A549 (cell line): ENCODE measurements at regions not wholly inside any gene's neighbourhood (a gene's known extent, or its start where the extent isn't known, plus 50 kb on each side); places are given as distances from the start of the nearest gene placed in this dataset.
"Not testable (repeated sequence)": the region's sequence is repeated elsewhere in the genome, so short reads cannot be mapped to it uniquely, and the experiment has no call there.

Experiments used
- ATAC-seq, 2 experiments: fragments of 200-7000 bp in 1 of 2; fragments of >200 bp in 1 of 2; cut with Nextera tagmentation in 1 of 2; cut with Tn5 transposase in 1 of 2; 3 replicates each; pipeline versions ENCODE4 v1.8.0 to v1.9.1; 2018 to 2020; ENCODE audit warnings: mild to moderate bottlenecking in 1 of 2, moderate library complexity in 1 of 2
- CTCF ChIA-PET: fragments of 300-600 bp; sonication (Branson Sonifier 250); formaldehyde crosslinking; extraction: SDS; loops from one replicate; lab custom pipeline; 2021; ENCODE audit warnings: antibody characterized with exemption, inconsistent platforms; lab: Yijun Ruan, JAX
- POLR2A ChIA-PET: fragments of 350-600 bp; formaldehyde crosslinking; extraction: SDS; loops from one replicate; lab custom pipeline; 2021; ENCODE audit warnings: antibody characterized with exemption, inconsistent platforms; lab: Yijun Ruan, JAX
- DNase-seq, 2 experiments: peaks; one replicate each; pipeline versions ENCODE4 v3.0.0 to v3.0.0-alpha.2; 2011 to 2016; ENCODE audit warnings: low read depth in 1 of 2, low spot score in 1 of 2
- FAIRE-seq: peaks from 2 replicates; lab custom pipeline; 2011; peaks lifted over from hg19 to GRCh38; lab: Jason Lieb, UNC
- H3K27ac ChIP-seq, 2 experiments: fragments of >200 bp; sonication (Bioruptor Twin); formaldehyde crosslinking; 3 replicates each; pipeline ENCODE4 v1.5.1; 2016 to 2017
- H3K4me1 ChIP-seq: fragments of >200 bp; sonication (Bioruptor Twin); formaldehyde crosslinking; 3 replicates; pipeline ENCODE4 v1.6.1; 2016
- H3K4me2 ChIP-seq: fragments of >200 bp; sonication (Bioruptor Twin); formaldehyde crosslinking; 3 replicates; pipeline ENCODE4 v1.6.1; 2016
- H3K4me3 ChIP-seq: fragments of >200 bp; sonication (Bioruptor Twin); formaldehyde crosslinking; 3 replicates; pipeline ENCODE4 v1.5.1; 2016
- H3K9me3 ChIP-seq: fragments of >200 bp; sonication (Bioruptor Twin); formaldehyde crosslinking; 3 replicates; pipeline ENCODE4 v1.6.1; 2016
- BCL3 ChIP-seq: fragments of >200 bp; sonication (Bioruptor Twin); formaldehyde crosslinking; IDR thresholded peaks from 3 replicates; pipeline ENCODE4 v1.6.1; 2016
- CBX2 ChIP-seq: fragments of 200-600 bp; sonication (generic); IDR thresholded peaks from 2 replicates; pipeline ENCODE4 v1.6.1; 2016; ENCODE audit warnings: low read depth, mild to moderate bottlenecking, borderline replicate concordance
- CBX8 ChIP-seq: fragments of 200-600 bp; sonication (generic); IDR thresholded peaks from 2 replicates; pipeline ENCODE4 v1.6.1; 2016
- ESRRA ChIP-seq: fragments of 150-350 bp; IDR thresholded peaks from 2 replicates; pipeline ENCODE4 v1.6.1; 2014; ENCODE audit warnings: mild to moderate bottlenecking, low read length, borderline replicate concordance
- FOSB ChIP-seq: fragments of 250-450 bp; sonication (Bioruptor Pico); IDR thresholded peaks from 2 replicates; pipeline ENCODE4 v1.5.0; 2020; ENCODE audit warnings: mild to moderate bottlenecking, moderate library complexity
- HEYL ChIP-seq: fragments of 250-450 bp; sonication (Bioruptor Pico); IDR thresholded peaks from 2 replicates; pipeline ENCODE4 v1.8.0; 2021; ENCODE audit warnings: mild to moderate bottlenecking, moderate library complexity
- HOXB5 ChIP-seq: fragments of 250-450 bp; sonication (Bioruptor Pico); IDR thresholded peaks from 2 replicates; pipeline ENCODE4 v1.5.0; 2020; ENCODE audit warnings: mild to moderate bottlenecking, moderate library complexity
- MAFK ChIP-seq: fragments of 450-650 bp; IDR thresholded peaks from 2 replicates; pipeline ENCODE4 v1.6.1; 2014; ENCODE audit not compliant: partially characterized antibody
- NFE2L2 ChIP-seq: fragments of 150-350 bp; conservative IDR thresholded peaks from 2 replicates; pipeline ENCODE4 v1.6.1; 2014; ENCODE audit warnings: low read length
- NPAS2 ChIP-seq: fragments of 250-450 bp; sonication (Bioruptor Pico); IDR thresholded peaks from 2 replicates; pipeline ENCODE4 v1.8.0; 2022; ENCODE audit warnings: mild to moderate bottlenecking, moderate library complexity, borderline replicate concordance
- NR3C1 ChIP-seq: fragments of >200 bp; sonication (Bioruptor Twin); formaldehyde crosslinking; IDR thresholded peaks from 3 replicates; pipeline ENCODE4 v1.6.1; 2017
- PBX3 ChIP-seq: IDR thresholded peaks from 2 replicates; pipeline ENCODE4 v1.6.1; 2012
- PHF8 ChIP-seq: fragments of 200-600 bp; sonication (generic); IDR thresholded peaks from 2 replicates; pipeline ENCODE4 v1.6.1; 2016; ENCODE audit warnings: low read depth, mild to moderate bottlenecking, antibody characterized with exemption, moderate library complexity, borderline replicate concordance
- RAD21 ChIP-seq, 2 experiments: fragments of >200 bp in 1 of 2; sonication (Bioruptor Twin) in 1 of 2; formaldehyde crosslinking in 1 of 2; IDR thresholded peaks in 1 of 2; conservative IDR thresholded peaks in 1 of 2; 2 replicates in 1 of 2; 3 replicates in 1 of 2; pipeline ENCODE4 v1.6.1; 2012 to 2018; ENCODE audit warnings: inconsistent platforms in 1 of 2
- RFX5 ChIP-seq: fragments of 450-650 bp; IDR thresholded peaks from 2 replicates; pipeline ENCODE4 v1.7.1; 2014; ENCODE audit warnings: antibody characterized with exemption, mild to moderate bottlenecking, moderate library complexity
- SREBF2 ChIP-seq: fragments of 450-650 bp; IDR thresholded peaks from 2 replicates; pipeline ENCODE4 v1.6.1; 2014; ENCODE audit warnings: mild to moderate bottlenecking, moderate library complexity
- ZC3H11A ChIP-seq: fragments of 450-650 bp; IDR thresholded peaks from 2 replicates; pipeline ENCODE4 v1.6.1; 2014; ENCODE audit warnings: antibody characterized with exemption, mild to moderate bottlenecking
- WGBS: methylation state at CpG from one replicate; pipeline ENCODE4 v1.1.6; 2017; ENCODE audit errors: missing lambda C conversion rate; 5-methylcytosine and 5-hydroxymethylcytosine counted together
- TF ChIP-seq, protein P1 (sequence below): fragments of >200 bp; sonication (Bioruptor Twin); formaldehyde crosslinking; IDR thresholded peaks from 3 replicates; pipeline ENCODE4 v1.5.1; 2016
- TF ChIP-seq, protein P2 (sequence below): fragments of 150-350 bp; IDR thresholded peaks from 2 replicates; pipeline ENCODE4 v1.6.1; 2014; ENCODE audit warnings: low read depth, mild to moderate bottlenecking, low read length
- TF ChIP-seq, protein P3 (sequence below): fragments of 450-650 bp; IDR thresholded peaks from 2 replicates; pipeline ENCODE4 v1.6.1; 2014; ENCODE audit warnings: antibody characterized with exemption
- TF ChIP-seq, protein P4 (sequence below): fragments of 200-600 bp; sonication (generic); IDR thresholded peaks from 2 replicates; pipeline ENCODE4 v1.6.1; 2016; ENCODE audit warnings: antibody characterized with exemption, mild to moderate bottlenecking, moderate library complexity

DNA sequence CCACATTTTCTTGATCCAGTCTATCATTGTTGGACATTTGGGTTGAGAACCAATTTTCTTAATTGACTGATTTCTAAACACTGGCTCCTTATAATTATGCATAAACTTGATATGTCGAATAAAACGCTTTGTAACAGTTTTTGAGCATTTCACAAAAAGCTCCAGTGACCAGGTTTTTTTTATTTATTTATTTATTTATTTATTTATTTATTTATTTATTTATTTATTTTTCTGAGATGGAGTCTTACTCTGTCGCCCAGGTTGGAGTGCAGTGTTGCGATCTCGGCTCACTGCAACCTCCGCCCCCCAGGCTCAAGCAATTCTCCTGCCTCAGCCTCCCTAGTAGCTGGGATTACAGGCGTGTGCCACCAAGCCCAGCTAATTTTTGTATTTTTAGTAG, 71.4 kb downstream of the LHX9 start:
- H3K27ac ChIP-seq, H3K4me2 ChIP-seq, DNase-seq, H3K4me3 ChIP-seq, H3K4me1 ChIP-seq, ATAC-seq, FAIRE-seq, POLR2A ChIA-PET, H3K9me3 ChIP-seq: not testable (repeated sequence)
- CTCF ChIA-PET, result interaction anchor here (1.7 kb wide), 1 partner anchor 16 kb away, joined by 4 read pairs; no protein-coding TSS in a partner anchor
- 91% methylated on average over 7 of the region's 7 CpGs for WGBS
- TF ChIP-seq ZC3H11A, result peak; percentile 41; the same call in 1 of the 2 replicates

DNA sequence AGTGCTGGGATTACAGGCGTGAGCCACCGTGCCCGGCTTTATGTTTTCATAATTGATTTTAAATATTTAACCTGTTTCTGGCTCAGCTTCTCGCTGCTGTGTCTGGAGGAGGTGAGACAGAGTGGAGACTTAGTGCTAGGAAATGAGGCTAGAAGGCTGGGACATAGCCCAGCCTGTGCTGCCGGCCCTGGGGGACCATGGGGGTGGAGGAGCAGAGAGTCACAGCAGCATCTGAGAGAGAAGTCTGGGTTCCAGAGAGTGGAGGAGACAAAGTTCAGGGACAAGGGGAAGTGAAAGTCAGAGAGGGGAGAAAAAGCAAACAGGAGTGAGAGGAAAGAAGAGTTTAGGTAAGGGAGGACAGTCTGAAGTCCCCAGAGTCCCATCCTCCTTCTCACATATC, 71.9 kb downstream of the LHX9 start:
- CTCF ChIA-PET, result interaction anchor here (1.7 kb wide), 1 partner anchor 16 kb away, joined by 4 read pairs; no protein-coding TSS in a partner anchor
- Histone ChIP-seq H3K4me1 (peaks cover 8% of the 10 kb centered on the region), H3K27ac (peak overlapping the region; percentile 10 to 64; a peak in 2 of 6 replicates), H3K4me3 (no peak overlapping the region), H3K9me3 (no peaks in the 10 kb centered on the region), H3K4me2 (no peak overlapping the region)
- TF ChIP-seq, protein P1, sequence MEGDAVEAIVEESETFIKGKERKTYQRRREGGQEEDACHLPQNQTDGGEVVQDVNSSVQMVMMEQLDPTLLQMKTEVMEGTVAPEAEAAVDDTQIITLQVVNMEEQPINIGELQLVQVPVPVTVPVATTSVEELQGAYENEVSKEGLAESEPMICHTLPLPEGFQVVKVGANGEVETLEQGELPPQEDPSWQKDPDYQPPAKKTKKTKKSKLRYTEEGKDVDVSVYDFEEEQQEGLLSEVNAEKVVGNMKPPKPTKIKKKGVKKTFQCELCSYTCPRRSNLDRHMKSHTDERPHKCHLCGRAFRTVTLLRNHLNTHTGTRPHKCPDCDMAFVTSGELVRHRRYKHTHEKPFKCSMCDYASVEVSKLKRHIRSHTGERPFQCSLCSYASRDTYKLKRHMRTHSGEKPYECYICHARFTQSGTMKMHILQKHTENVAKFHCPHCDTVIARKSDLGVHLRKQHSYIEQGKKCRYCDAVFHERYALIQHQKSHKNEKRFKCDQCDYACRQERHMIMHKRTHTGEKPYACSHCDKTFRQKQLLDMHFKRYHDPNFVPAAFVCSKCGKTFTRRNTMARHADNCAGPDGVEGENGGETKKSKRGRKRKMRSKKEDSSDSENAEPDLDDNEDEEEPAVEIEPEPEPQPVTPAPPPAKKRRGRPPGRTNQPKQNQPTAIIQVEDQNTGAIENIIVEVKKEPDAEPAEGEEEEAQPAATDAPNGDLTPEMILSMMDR, result no peak
- TF ChIP-seq PHF8 (no peak), CBX8 (no peak), NFE2L2 (no peak), RFX5 (no peak), HOXB5 (no peak), PBX3 (no peak), NR3C1 (no peak)
- TF ChIP-seq, protein P2, sequence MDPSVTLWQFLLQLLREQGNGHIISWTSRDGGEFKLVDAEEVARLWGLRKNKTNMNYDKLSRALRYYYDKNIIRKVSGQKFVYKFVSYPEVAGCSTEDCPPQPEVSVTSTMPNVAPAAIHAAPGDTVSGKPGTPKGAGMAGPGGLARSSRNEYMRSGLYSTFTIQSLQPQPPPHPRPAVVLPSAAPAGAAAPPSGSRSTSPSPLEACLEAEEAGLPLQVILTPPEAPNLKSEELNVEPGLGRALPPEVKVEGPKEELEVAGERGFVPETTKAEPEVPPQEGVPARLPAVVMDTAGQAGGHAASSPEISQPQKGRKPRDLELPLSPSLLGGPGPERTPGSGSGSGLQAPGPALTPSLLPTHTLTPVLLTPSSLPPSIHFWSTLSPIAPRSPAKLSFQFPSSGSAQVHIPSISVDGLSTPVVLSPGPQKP, result no peak
- FAIRE-seq (no peak), ATAC-seq (no peak), DNase-seq (no peak)
- WGBS, result 89% methylated on average over 5 of the region's 5 CpGs
- POLR2A ChIA-PET, result no interaction called here

DNA sequence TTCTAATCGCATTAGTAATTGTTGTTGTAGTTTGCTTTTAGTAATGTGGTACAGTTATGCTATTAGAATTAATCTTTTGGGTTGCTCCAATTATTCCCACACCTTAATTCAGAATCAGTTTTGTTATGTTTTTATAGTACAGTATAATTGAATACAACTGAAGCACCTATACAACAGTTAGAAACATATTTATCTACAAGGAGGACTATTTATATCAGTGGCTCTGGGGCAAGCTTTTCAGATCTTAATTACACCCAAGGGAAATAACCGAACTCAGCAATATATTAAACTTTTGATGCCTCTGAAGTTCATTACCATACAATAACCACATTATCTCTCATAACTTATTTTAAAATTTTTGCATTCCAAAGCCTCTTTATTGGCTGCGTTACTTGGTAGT, 74.4 kb downstream of the LHX9 start:
- ChIA-PET POLR2A (no interaction called here), CTCF (no interaction called here)
- Histone ChIP-seq H3K4me3 (no peak overlapping the region), H3K4me2 (no peak overlapping the region), H3K9me3 (no peaks in the 10 kb centered on the region), H3K4me1 (peaks cover 18% of the 10 kb centered on the region), H3K27ac (no peak overlapping the region; a peak in 1 of 6 replicates)
- TF ChIP-seq MAFK (peak; percentile 13), CBX2 (no peak)
- DNase-seq (no peak), ATAC-seq (no peak), FAIRE-seq (no peak)
- 84% methylated on average over 3 of the region's 3 CpGs for WGBS

- Histone ChIP-seq H3K4me2 (peak overlapping the region; percentile 76), H3K9me3 (no peaks in the 10 kb centered on the region), H3K27ac (peak overlapping the region; percentile 78 to 87), H3K4me1 (peaks cover 18% of the 10 kb centered on the region), H3K4me3 (peak overlapping the region; percentile 19; the same call in 1 of the 3 replicates)
- ATAC-seq (peak; percentile 80 to 95), DNase-seq (peak; percentile 31 to 84), FAIRE-seq (no peak)
- ChIA-PET POLR2A (no interaction called here), CTCF (interaction anchor here (1.4 kb wide), 1 partner anchor 11 kb away, joined by 4 read pairs; no protein-coding TSS in a partner anchor)
- 5% methylated on average over 7 of the region's 7 CpGs for WGBS
- no peak for TF ChIP-seq NPAS2 (CRISPR knock-in tag)
- peak in 1 of 2 experiments; percentile 46; a peak in 2 of 5 replicates for TF ChIP-seq RAD21 (conservative IDR thresholded peaks at IDR 0.05 in 1 of 2, IDR thresholded peaks at IDR 0.05 in 1 of 2)
- TF ChIP-seq, protein P3, sequence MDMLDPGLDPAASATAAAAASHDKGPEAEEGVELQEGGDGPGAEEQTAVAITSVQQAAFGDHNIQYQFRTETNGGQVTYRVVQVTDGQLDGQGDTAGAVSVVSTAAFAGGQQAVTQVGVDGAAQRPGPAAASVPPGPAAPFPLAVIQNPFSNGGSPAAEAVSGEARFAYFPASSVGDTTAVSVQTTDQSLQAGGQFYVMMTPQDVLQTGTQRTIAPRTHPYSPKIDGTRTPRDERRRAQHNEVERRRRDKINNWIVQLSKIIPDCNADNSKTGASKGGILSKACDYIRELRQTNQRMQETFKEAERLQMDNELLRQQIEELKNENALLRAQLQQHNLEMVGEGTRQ, result no peak
- no peak for TF ChIP-seq HEYL (CRISPR knock-in tag)
- no peak for TF ChIP-seq ESRRA
- TF ChIP-seq, protein P4, sequence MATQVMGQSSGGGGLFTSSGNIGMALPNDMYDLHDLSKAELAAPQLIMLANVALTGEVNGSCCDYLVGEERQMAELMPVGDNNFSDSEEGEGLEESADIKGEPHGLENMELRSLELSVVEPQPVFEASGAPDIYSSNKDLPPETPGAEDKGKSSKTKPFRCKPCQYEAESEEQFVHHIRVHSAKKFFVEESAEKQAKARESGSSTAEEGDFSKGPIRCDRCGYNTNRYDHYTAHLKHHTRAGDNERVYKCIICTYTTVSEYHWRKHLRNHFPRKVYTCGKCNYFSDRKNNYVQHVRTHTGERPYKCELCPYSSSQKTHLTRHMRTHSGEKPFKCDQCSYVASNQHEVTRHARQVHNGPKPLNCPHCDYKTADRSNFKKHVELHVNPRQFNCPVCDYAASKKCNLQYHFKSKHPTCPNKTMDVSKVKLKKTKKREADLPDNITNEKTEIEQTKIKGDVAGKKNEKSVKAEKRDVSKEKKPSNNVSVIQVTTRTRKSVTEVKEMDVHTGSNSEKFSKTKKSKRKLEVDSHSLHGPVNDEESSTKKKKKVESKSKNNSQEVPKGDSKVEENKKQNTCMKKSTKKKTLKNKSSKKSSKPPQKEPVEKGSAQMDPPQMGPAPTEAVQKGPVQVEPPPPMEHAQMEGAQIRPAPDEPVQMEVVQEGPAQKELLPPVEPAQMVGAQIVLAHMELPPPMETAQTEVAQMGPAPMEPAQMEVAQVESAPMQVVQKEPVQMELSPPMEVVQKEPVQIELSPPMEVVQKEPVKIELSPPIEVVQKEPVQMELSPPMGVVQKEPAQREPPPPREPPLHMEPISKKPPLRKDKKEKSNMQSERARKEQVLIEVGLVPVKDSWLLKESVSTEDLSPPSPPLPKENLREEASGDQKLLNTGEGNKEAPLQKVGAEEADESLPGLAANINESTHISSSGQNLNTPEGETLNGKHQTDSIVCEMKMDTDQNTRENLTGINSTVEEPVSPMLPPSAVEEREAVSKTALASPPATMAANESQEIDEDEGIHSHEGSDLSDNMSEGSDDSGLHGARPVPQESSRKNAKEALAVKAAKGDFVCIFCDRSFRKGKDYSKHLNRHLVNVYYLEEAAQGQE, result no peak
- TF ChIP-seq FOSB (CRISPR knock-in tag), result no peak
- peak; percentile 94; the same call in 2 of the 3 replicates for TF ChIP-seq BCL3
- no peak for TF ChIP-seq SREBF2
Measured at GRCh38 chr1:197994907-197995407, 77.8 kb downstream of the LHX9 start.
